IMR-90 (cell line): ENCODE measurements at regions not wholly inside any gene's neighbourhood (a gene's known extent, or its start where the extent isn't known, plus 50 kb on each side); places are given as distances from the start of the nearest gene placed in this dataset.

Experiments used
- ATAC-seq: fragments of 200-7000 bp; cut with Tn5 transposase; 2 replicates; pipeline ENCODE4 v1.9.1; 2020; ENCODE audit warnings: low read depth, mild to moderate bottlenecking, moderate library complexity
- BruUV-seq: library from RNA; stranded (reverse); fragments of 400-500 nt; replicated peaks from 2 replicates; lab custom pipeline; 2021; lab: Mats Ljungman, UMichigan
- CTCF ChIA-PET: fragments of 300-600 bp; formaldehyde crosslinking; extraction: SDS; loops from one replicate; lab custom pipeline; 2021; ENCODE audit warnings: antibody characterized with exemption; lab: Yijun Ruan, JAX
- POLR2A ChIA-PET: fragments of 300-600 bp; sonication (Branson Sonifier 250); formaldehyde crosslinking; loops from one replicate; lab custom pipeline; 2022; ENCODE audit warnings: antibody characterized with exemption; ENCODE audit not compliant: unreplicated experiment; lab: Charles Lee
- DNase-seq: peaks from one replicate; pipeline ENCODE4 v3.0.0; 2013
- H2AFZ ChIP-seq: replicated peaks from 2 replicates; pipeline ENCODE3; 2013; ENCODE audit warnings: low read length, mild to moderate bottlenecking; ENCODE audit not compliant: poor library complexity
- H2AK5ac ChIP-seq: 2 replicates; pipeline ENCODE4 v1.6.1; 2013; ENCODE audit warnings: low read depth, low read length, inconsistent platforms
- H2AK9ac ChIP-seq: replicated peaks from 2 replicates; pipeline ENCODE3; 2013; ENCODE audit warnings: mild to moderate bottlenecking, low read depth, low read length, moderate library complexity; ENCODE audit not compliant: poor library complexity
- H2BK120ac ChIP-seq: 2 replicates; pipeline ENCODE4 v1.6.1; 2013; ENCODE audit warnings: low read depth, low read length, inconsistent platforms
- H2BK15ac ChIP-seq: 3 replicates; pipeline ENCODE4 v1.6.1; 2013; ENCODE audit warnings: low read depth, low read length, inconsistent platforms
- H2BK20ac ChIP-seq: 2 replicates; pipeline ENCODE4 v1.6.1; 2013; ENCODE audit warnings: low read depth, mild to moderate bottlenecking, inconsistent platforms, low read length, moderate library complexity
- H2BK5ac ChIP-seq: 2 replicates; pipeline ENCODE4 v1.6.1; 2013; ENCODE audit warnings: mild to moderate bottlenecking, low read depth, low read length, inconsistent platforms; ENCODE audit not compliant: poor library complexity, severe bottlenecking
- H3K14ac ChIP-seq: replicated peaks from 2 replicates; pipeline ENCODE4 v1.6.1; 2013; ENCODE audit warnings: low read depth, low read length, inconsistent platforms
- H3K18ac ChIP-seq: 2 replicates; pipeline ENCODE4 v1.6.1; 2013; ENCODE audit warnings: low read depth, low read length, control low read depth
- H3K23ac ChIP-seq: 2 replicates; pipeline ENCODE4 v1.6.1; 2013; ENCODE audit warnings: low read depth, low read length, inconsistent platforms
- H3K27ac ChIP-seq: 2 replicates; pipeline ENCODE4 v1.5.1; 2013; ENCODE audit warnings: mild to moderate bottlenecking, control low read depth, low read length; ENCODE audit not compliant: insufficient read depth
- H3K27me3 ChIP-seq: 2 replicates; pipeline ENCODE4 v1.6.1; 2013; ENCODE audit warnings: low read length; ENCODE audit not compliant: control insufficient read depth, insufficient read depth
- H3K36me3 ChIP-seq: 2 replicates; pipeline ENCODE4 v1.6.1; 2013; ENCODE audit warnings: low read length, mixed read lengths; ENCODE audit not compliant: control insufficient read depth, insufficient read depth
- H3K4ac ChIP-seq: 2 replicates; pipeline ENCODE4 v1.6.1; 2013; ENCODE audit warnings: low read depth, low read length, inconsistent platforms
- H3K4me1 ChIP-seq: 2 replicates; pipeline ENCODE4 v1.6.1; 2013; ENCODE audit warnings: low read length, mixed read lengths; ENCODE audit not compliant: control insufficient read depth, insufficient read depth
- H3K4me2 ChIP-seq: 2 replicates; pipeline ENCODE4 v1.6.1; 2013; ENCODE audit warnings: low read depth, mild to moderate bottlenecking, control low read depth, low read length, moderate library complexity
- H3K4me3 ChIP-seq: 2 replicates; pipeline ENCODE4 v1.5.1; 2013; ENCODE audit warnings: low read depth, mild to moderate bottlenecking, control low read depth, low read length, moderate library complexity; ENCODE audit not compliant: insufficient read depth
- H3K56ac ChIP-seq: 2 replicates; pipeline ENCODE4 v1.6.1; 2013; ENCODE audit warnings: low read length, inconsistent platforms; ENCODE audit not compliant: insufficient read depth; ENCODE audit errors: extremely low read depth
- H3K79me1 ChIP-seq, 2 experiments: 2 replicates each; pipeline ENCODE4 v1.6.1; 2013; ENCODE audit warnings: low read length in 2 of 2, inconsistent platforms in 1 of 2, low read depth in 1 of 2
- H3K9ac ChIP-seq: 2 replicates; pipeline ENCODE4 v1.6.1; 2013; ENCODE audit warnings: low read depth, low read length, control low read depth
- H3K9me1 ChIP-seq: 2 replicates; pipeline ENCODE4 v1.6.1; 2013; ENCODE audit warnings: low read length, inconsistent platforms; ENCODE audit not compliant: insufficient read depth
- H3K9me3 ChIP-seq: 2 replicates; pipeline ENCODE4 v1.6.1; 2013; ENCODE audit warnings: low read length; ENCODE audit not compliant: control insufficient read depth, insufficient read depth
- H4K20me1 ChIP-seq: 2 replicates; pipeline ENCODE4 v1.6.1; 2013; ENCODE audit warnings: low read length, inconsistent platforms; ENCODE audit not compliant: insufficient read depth
- H4K5ac ChIP-seq: 2 replicates; pipeline ENCODE4 v1.6.1; 2013; ENCODE audit warnings: mild to moderate bottlenecking, low read depth, low read length, control low read depth
- H4K8ac ChIP-seq, 2 experiments: 2 replicates each; pipeline ENCODE4 v1.6.1; 2013; ENCODE audit warnings: low read depth in 2 of 2, low read length in 2 of 2, control low read depth in 1 of 2, inconsistent platforms in 1 of 2
- H4K91ac ChIP-seq: 2 replicates; pipeline ENCODE4 v1.6.1; 2013; ENCODE audit warnings: low read depth, low read length, inconsistent platforms; ENCODE audit not compliant: insufficient read depth
- BHLHE40 ChIP-seq: fragments of 150-350 bp; IDR thresholded peaks from 2 replicates; pipeline ENCODE4 v1.6.1; 2016; ENCODE audit warnings: mild to moderate bottlenecking, low read depth, low read length
- CEBPB ChIP-seq: IDR thresholded peaks from 2 replicates; pipeline ENCODE4 v1.6.1; 2012; ENCODE audit warnings: low read depth, low read length, improper control_type of control experiment
- CHD1 ChIP-seq: IDR thresholded peaks from 2 replicates; pipeline ENCODE4 v1.6.1; 2012; ENCODE audit warnings: low read depth, low read length, improper control_type of control experiment
- FOS ChIP-seq: fragments of 150-350 bp; IDR thresholded peaks from 2 replicates; pipeline ENCODE4 v1.6.1; 2016; ENCODE audit warnings: low read depth, low read length
- MAFK ChIP-seq: IDR thresholded peaks from 2 replicates; pipeline ENCODE4 v1.6.1; 2012; ENCODE audit warnings: low read depth, low read length, improper control_type of control experiment
- MAZ ChIP-seq: IDR thresholded peaks from 2 replicates; pipeline ENCODE4 v1.6.1; 2012; ENCODE audit warnings: low read depth, mild to moderate bottlenecking, low read length, improper control_type of control experiment, moderate library complexity, borderline replicate concordance
- MXI1 ChIP-seq: IDR thresholded peaks from 2 replicates; pipeline ENCODE4 v1.6.1; 2012; ENCODE audit warnings: low read depth, mild to moderate bottlenecking, low read length, moderate library complexity, borderline replicate concordance
- NFE2L2 ChIP-seq: fragments of 150-350 bp; IDR thresholded peaks from 2 replicates; pipeline ENCODE4 v1.6.1; 2016; ENCODE audit warnings: low read depth, mild to moderate bottlenecking, low read length
- POLR2A ChIP-seq: IDR thresholded peaks from 2 replicates; pipeline ENCODE4 v1.6.1; 2012; ENCODE audit warnings: mild to moderate bottlenecking, low read depth, low read length
- RAD21 ChIP-seq: IDR thresholded peaks from 2 replicates; pipeline ENCODE4 v1.6.1; 2012; ENCODE audit warnings: low read length, improper control_type of control experiment
- RCOR1 ChIP-seq: IDR thresholded peaks from 2 replicates; pipeline ENCODE4 v1.6.1; 2012; ENCODE audit warnings: mild to moderate bottlenecking, low read length, improper control_type of control experiment; ENCODE audit not compliant: insufficient replicate concordance
- RFX5 ChIP-seq: IDR thresholded peaks from 2 replicates; pipeline ENCODE4 v1.8.0; 2012; ENCODE audit warnings: low read depth, mild to moderate bottlenecking, low read length, moderate library complexity
- SMC3 ChIP-seq: fragments of 150-350 bp; IDR thresholded peaks from 2 replicates; pipeline ENCODE4 v1.6.1; 2016; ENCODE audit warnings: low read depth, mild to moderate bottlenecking, antibody characterized with exemption, low read length, moderate library complexity
- WGBS, 2 experiments: methylation state at CpG; one replicate each; pipeline versions ENCODE4 v1.1.5 to v1.1.7; 2013; ENCODE audit warnings: missing lambda C conversion rate in 2 of 2; ENCODE audit not compliant: insufficient read length in 1 of 2; ENCODE audit errors: extremely low coverage in 2 of 2; 5-methylcytosine and 5-hydroxymethylcytosine counted together
- dilution Hi-C: fragments of 300-500 bp; cut with HindIII; formaldehyde crosslinking; loops from one replicate; pipeline ENCODE4 v1.14.3; 2018; ENCODE audit warnings: low sequenced_read_pairs; ENCODE audit not compliant: unreplicated experiment
- in situ Hi-C: fragments of 300-500 bp; cut with MboI; formaldehyde crosslinking; loops from 3 replicates; pipeline ENCODE4 v1.14.3; 2019; ENCODE audit warnings: low sequenced_read_pairs, inconsistent platforms, mixed read lengths
- intact Hi-C: fragments of 100-400 bp; cut with micrococcal nuclease; formaldehyde crosslinking; loops from 2 replicates; pipeline ENCODE4 v1.10.0; 2022
- TF ChIP-seq, protein P1 (sequence below): conservative IDR thresholded peaks from 2 replicates; pipeline ENCODE4 v1.5.1; 2012; ENCODE audit warnings: mild to moderate bottlenecking, low read depth, low read length, improper control_type of control experiment
- TF ChIP-seq, protein P2 (sequence below): fragments of 150-350 bp; IDR thresholded peaks from 2 replicates; pipeline ENCODE4 v1.6.1; 2017; ENCODE audit warnings: mild to moderate bottlenecking, antibody characterized with exemption, low read length, low read depth
- TF ChIP-seq, protein P3 (sequence below): fragments of 150-350 bp; IDR thresholded peaks from 2 replicates; pipeline ENCODE4 v1.6.1; 2016; ENCODE audit warnings: low read depth, mild to moderate bottlenecking, low read length, moderate library complexity, borderline replicate concordance

DNA sequence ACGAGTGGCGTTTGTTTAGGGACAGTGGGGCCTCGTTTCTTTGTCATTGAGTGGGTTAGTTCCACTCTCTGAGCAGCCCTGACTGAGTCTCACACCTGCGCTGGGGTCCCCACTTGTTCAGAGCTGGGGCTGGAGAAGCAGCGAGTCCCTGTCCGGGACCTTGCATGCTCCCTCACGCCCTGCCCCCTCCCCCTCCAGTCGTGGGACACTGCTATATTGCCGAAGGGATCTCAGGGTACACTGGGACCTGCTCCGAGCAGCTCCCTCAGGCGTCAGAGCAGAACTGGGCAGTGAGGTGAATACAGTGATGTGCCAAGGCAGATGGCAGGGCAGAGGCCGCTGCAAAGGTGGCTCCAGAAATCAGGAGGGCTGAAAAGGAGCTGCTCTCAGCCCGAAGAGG lies 59.9 kb upstream of the KLF13 start:
- ChIA-PET CTCF (no interaction called here), POLR2A (no interaction called here)
- H3K36me3 ChIP-seq = no peaks in the 10 kb centered on the region
- no peak overlapping the region for H3K56ac ChIP-seq
- H2BK20ac ChIP-seq = no peak overlapping the region
- H3K18ac ChIP-seq = no peak overlapping the region
- no peak for DNase-seq
- H3K79me1 ChIP-seq = no peaks in the 10 kb centered on the region
- in situ Hi-C loops (no loop called here), intact Hi-C loops (no loop called here), dilution Hi-C loops (no loop called here)
- peaks cover 7% of the 10 kb centered on the region; the same call in 1 of the 2 replicates for H3K27me3 ChIP-seq
- no peak overlapping the region for H3K14ac ChIP-seq
- BruUV-seq = no TSS peak
- no peak overlapping the region for H3K9ac ChIP-seq
- H2BK15ac ChIP-seq = no peak overlapping the region
- no peaks in the 10 kb centered on the region for H3K4me1 ChIP-seq
- H4K20me1 ChIP-seq = no peaks in the 10 kb centered on the region
- H2BK120ac ChIP-seq = no peak overlapping the region
- H3K4me3 ChIP-seq = no peak overlapping the region
- 85% methylated on average over 5 of the region's 13 CpGs; no CpG with 5 or more reads in 1 of the 2 experiments for WGBS, 2 experiments
- no peak for TF ChIP-seq NFE2L2
- no peak for TF ChIP-seq RCOR1
- TF ChIP-seq, protein P1, sequence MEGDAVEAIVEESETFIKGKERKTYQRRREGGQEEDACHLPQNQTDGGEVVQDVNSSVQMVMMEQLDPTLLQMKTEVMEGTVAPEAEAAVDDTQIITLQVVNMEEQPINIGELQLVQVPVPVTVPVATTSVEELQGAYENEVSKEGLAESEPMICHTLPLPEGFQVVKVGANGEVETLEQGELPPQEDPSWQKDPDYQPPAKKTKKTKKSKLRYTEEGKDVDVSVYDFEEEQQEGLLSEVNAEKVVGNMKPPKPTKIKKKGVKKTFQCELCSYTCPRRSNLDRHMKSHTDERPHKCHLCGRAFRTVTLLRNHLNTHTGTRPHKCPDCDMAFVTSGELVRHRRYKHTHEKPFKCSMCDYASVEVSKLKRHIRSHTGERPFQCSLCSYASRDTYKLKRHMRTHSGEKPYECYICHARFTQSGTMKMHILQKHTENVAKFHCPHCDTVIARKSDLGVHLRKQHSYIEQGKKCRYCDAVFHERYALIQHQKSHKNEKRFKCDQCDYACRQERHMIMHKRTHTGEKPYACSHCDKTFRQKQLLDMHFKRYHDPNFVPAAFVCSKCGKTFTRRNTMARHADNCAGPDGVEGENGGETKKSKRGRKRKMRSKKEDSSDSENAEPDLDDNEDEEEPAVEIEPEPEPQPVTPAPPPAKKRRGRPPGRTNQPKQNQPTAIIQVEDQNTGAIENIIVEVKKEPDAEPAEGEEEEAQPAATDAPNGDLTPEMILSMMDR = no peak
- TF ChIP-seq MXI1 = no peak
- no peak for TF ChIP-seq CHD1
- TF ChIP-seq, protein P2, sequence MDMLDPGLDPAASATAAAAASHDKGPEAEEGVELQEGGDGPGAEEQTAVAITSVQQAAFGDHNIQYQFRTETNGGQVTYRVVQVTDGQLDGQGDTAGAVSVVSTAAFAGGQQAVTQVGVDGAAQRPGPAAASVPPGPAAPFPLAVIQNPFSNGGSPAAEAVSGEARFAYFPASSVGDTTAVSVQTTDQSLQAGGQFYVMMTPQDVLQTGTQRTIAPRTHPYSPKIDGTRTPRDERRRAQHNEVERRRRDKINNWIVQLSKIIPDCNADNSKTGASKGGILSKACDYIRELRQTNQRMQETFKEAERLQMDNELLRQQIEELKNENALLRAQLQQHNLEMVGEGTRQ = no peak
- TF ChIP-seq SMC3 = no peak
- TF ChIP-seq RAD21 = no peak
- TF ChIP-seq, protein P3, sequence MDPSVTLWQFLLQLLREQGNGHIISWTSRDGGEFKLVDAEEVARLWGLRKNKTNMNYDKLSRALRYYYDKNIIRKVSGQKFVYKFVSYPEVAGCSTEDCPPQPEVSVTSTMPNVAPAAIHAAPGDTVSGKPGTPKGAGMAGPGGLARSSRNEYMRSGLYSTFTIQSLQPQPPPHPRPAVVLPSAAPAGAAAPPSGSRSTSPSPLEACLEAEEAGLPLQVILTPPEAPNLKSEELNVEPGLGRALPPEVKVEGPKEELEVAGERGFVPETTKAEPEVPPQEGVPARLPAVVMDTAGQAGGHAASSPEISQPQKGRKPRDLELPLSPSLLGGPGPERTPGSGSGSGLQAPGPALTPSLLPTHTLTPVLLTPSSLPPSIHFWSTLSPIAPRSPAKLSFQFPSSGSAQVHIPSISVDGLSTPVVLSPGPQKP = no peak
- no peak for TF ChIP-seq CEBPB
- TF ChIP-seq FOS = no peak
- no peak for TF ChIP-seq MAFK
- no peak for TF ChIP-seq RFX5
- no peak for TF ChIP-seq POLR2A
- TF ChIP-seq MAZ = no peak
- no peak for TF ChIP-seq BHLHE40
- no peaks in the 10 kb centered on the region for H3K9me3 ChIP-seq
- H2AFZ ChIP-seq = no peak overlapping the region
- no peak for ATAC-seq
- H3K23ac ChIP-seq = no peak overlapping the region
- no peak overlapping the region for H4K8ac ChIP-seq
- H3K4ac ChIP-seq = no peak overlapping the region
- no peak overlapping the region for H4K91ac ChIP-seq
- H4K5ac ChIP-seq = no peak overlapping the region
- H3K9me1 ChIP-seq = no peaks in the 10 kb centered on the region
- H2AK5ac ChIP-seq = no peak overlapping the region
- no peak overlapping the region for H2AK9ac ChIP-seq
- no peak overlapping the region for H2BK5ac ChIP-seq
- H3K27ac ChIP-seq = no peak overlapping the region
- H3K4me2 ChIP-seq = no peak overlapping the region
